SK-N-SH (cell line): ENCODE measurements at regions not wholly inside any gene's neighbourhood (a gene's known extent, or its start where the extent isn't known, plus 50 kb on each side); places are given as distances from the start of the nearest gene placed in this dataset.

Source experiments
- CTCF ChIA-PET: fragments of 300-600, 350-600 bp; formaldehyde crosslinking; extraction: SDS; loops from one replicate; lab custom pipeline; 2021; lab: Yijun Ruan, JAX
- POLR2A ChIA-PET: fragments of 350-600 bp; sonication (Branson Sonifier 250); formaldehyde crosslinking; extraction: SDS; loops from one replicate; lab custom pipeline; 2020; ENCODE audit warnings: antibody characterized with exemption, inconsistent platforms; lab: Yijun Ruan, JAX
- DNase-seq: peaks from one replicate; pipeline ENCODE4 v3.0.0; 2012
- H2AFZ ChIP-seq: fragments of 200-600 bp; sonication (generic); 2 replicates; pipeline ENCODE4 v1.8.1; 2016; ENCODE audit warnings: antibody characterized with exemption, mild to moderate bottlenecking, low read depth
- H3F3A ChIP-seq: fragments of 200-600 bp; sonication (generic); replicated peaks from 2 replicates; pipeline ENCODE3; 2016; ENCODE audit warnings: antibody characterized with exemption, mild to moderate bottlenecking; ENCODE audit not compliant: insufficient read depth
- H3K27ac ChIP-seq, 2 experiments: fragments of 200-500 bp in 1 of 2; fragments of 200-600 bp in 1 of 2; sonication (Bioruptor generic) in 1 of 2; sonication (generic), shearing (Covaris generic) in 1 of 2; 2 replicates each; pipeline versions ENCODE4 v1.5.1 to v1.6.1; 2014 to 2016; ENCODE audit warnings: low read depth in 2 of 2, inconsistent platforms in 1 of 2, low read length in 1 of 2, mild to moderate bottlenecking in 1 of 2, mixed read lengths in 1 of 2
- H3K27me3 ChIP-seq: fragments of 200-600 bp; sonication (generic), shearing (Covaris generic); 2 replicates; pipeline ENCODE4 v1.6.1; 2016; ENCODE audit warnings: mixed run types; ENCODE audit not compliant: insufficient read depth
- H3K36me3 ChIP-seq, 2 experiments: fragments of 200-500 bp in 1 of 2; fragments of 200-600 bp in 1 of 2; sonication (Bioruptor generic) in 1 of 2; sonication (generic) in 1 of 2; replicated peaks in 1 of 2; 2 replicates each; pipeline versions ENCODE3 to v1.5.1; 2014 to 2016; ENCODE audit warnings: low read length in 1 of 2, mild to moderate bottlenecking in 1 of 2; ENCODE audit not compliant: insufficient read depth in 2 of 2, control insufficient read depth in 1 of 2
- H3K4me1 ChIP-seq, 2 experiments: fragments of 200-500 bp in 1 of 2; fragments of 200-600 bp in 1 of 2; sonication (Bioruptor generic) in 1 of 2; sonication (generic), shearing (Covaris generic) in 1 of 2; 2 replicates each; pipeline versions ENCODE4 v1.5.1 to v1.6.1; 2014 to 2016; ENCODE audit warnings: low read depth in 1 of 2, low read length in 1 of 2, mixed run types in 1 of 2; ENCODE audit not compliant: insufficient read depth in 2 of 2, control insufficient read depth in 1 of 2
- H3K4me2 ChIP-seq: fragments of 200-600 bp; sonication (generic), shearing (Covaris generic); 2 replicates; pipeline ENCODE4 v1.6.1; 2017; ENCODE audit warnings: mixed run types
- H3K4me3 ChIP-seq, 2 experiments: fragments of 200-500 bp in 1 of 2; fragments of 200-600 bp in 1 of 2; sonication (Bioruptor generic) in 1 of 2; sonication (generic), shearing (Covaris generic) in 1 of 2; 2 replicates each; pipeline versions ENCODE4 v1.5.1 to v1.8.1; 2014 to 2016; ENCODE audit warnings: low read depth in 2 of 2, inconsistent platforms in 1 of 2, low read length in 1 of 2, mild to moderate bottlenecking in 1 of 2, mixed read lengths in 1 of 2, moderate library complexity in 1 of 2
- H3K79me2 ChIP-seq: fragments of 200-600 bp; sonication (generic); 2 replicates; pipeline ENCODE4 v1.8.1; 2017; ENCODE audit warnings: mild to moderate bottlenecking; ENCODE audit not compliant: insufficient read depth
- H3K9ac ChIP-seq: fragments of 200-600 bp; sonication (generic); 2 replicates; pipeline ENCODE4 v1.6.1; 2017; ENCODE audit warnings: mixed run types
- H3K9me2 ChIP-seq: fragments of 200-600 bp; sonication (generic); 2 replicates; pipeline ENCODE4 v1.6.1; 2017; ENCODE audit warnings: mixed run types
- H3K9me3 ChIP-seq: fragments of 200-600 bp; sonication (generic); 2 replicates; pipeline ENCODE4 v1.6.1; 2017; ENCODE audit warnings: mixed run types, mild to moderate bottlenecking, moderate library complexity
- H4K20me1 ChIP-seq: fragments of 200-600 bp; sonication (generic); 2 replicates; pipeline ENCODE4 v1.6.1; 2017; ENCODE audit warnings: mild to moderate bottlenecking, mixed run types; ENCODE audit not compliant: insufficient read depth
- ELF1 ChIP-seq: IDR thresholded peaks from 2 replicates; pipeline ENCODE4 v1.4.0; 2012
- FOSL2 ChIP-seq: IDR thresholded peaks from 2 replicates; pipeline ENCODE4 v1.4.0; 2012; ENCODE audit warnings: low read depth, mild to moderate bottlenecking, moderate library complexity, borderline replicate concordance
- FOXM1 ChIP-seq: IDR thresholded peaks from 2 replicates; pipeline ENCODE4 v1.4.0; 2012; ENCODE audit warnings: low read depth, mild to moderate bottlenecking
- GABPA ChIP-seq: IDR thresholded peaks from 2 replicates; pipeline ENCODE4 v1.4.0; 2012; ENCODE audit warnings: low read depth, mild to moderate bottlenecking
- GATA2 ChIP-seq: sonication (generic); formaldehyde crosslinking; IDR thresholded peaks from 2 replicates; pipeline ENCODE4 v1.5.0; 2020; ENCODE audit warnings: mild to moderate bottlenecking, missing genetic modification reagents
- IRF3 ChIP-seq: fragments of 150-350 bp; IDR thresholded peaks from 2 replicates; pipeline ENCODE4 v1.6.1; 2016; ENCODE audit warnings: mild to moderate bottlenecking, low read depth, low read length
- MAX ChIP-seq: IDR thresholded peaks from 2 replicates; pipeline ENCODE4 v1.4.0; 2012; ENCODE audit warnings: low read depth
- MEF2A ChIP-seq: IDR thresholded peaks from 2 replicates; pipeline ENCODE4 v1.4.0; 2012; ENCODE audit warnings: low read depth, borderline replicate concordance
- NFIC ChIP-seq: IDR thresholded peaks from 2 replicates; pipeline ENCODE4 v1.4.0; 2012; ENCODE audit warnings: borderline replicate concordance
- NRF1 ChIP-seq: IDR thresholded peaks from 2 replicates; pipeline ENCODE4 v1.6.1; 2012; ENCODE audit warnings: low read depth, mild to moderate bottlenecking, low read length
- RAD21 ChIP-seq: IDR thresholded peaks from 2 replicates; pipeline ENCODE4 v1.6.1; 2012; ENCODE audit warnings: mild to moderate bottlenecking, low read length
- REST ChIP-seq: IDR thresholded peaks from 2 replicates; pipeline ENCODE4 v1.6.1; 2012; ENCODE audit warnings: mild to moderate bottlenecking, low read depth, low read length, moderate library complexity
- RFX5 ChIP-seq: IDR thresholded peaks from 2 replicates; pipeline ENCODE4 v1.6.1; 2012; ENCODE audit warnings: mild to moderate bottlenecking, improper control_type of control experiment, low read length
- SIN3A ChIP-seq: IDR thresholded peaks from 2 replicates; pipeline ENCODE4 v1.6.1; 2012; ENCODE audit warnings: low read depth, mild to moderate bottlenecking, low read length, moderate library complexity, borderline replicate concordance
- SMC3 ChIP-seq: IDR thresholded peaks from 2 replicates; pipeline ENCODE4 v1.6.1; 2012; ENCODE audit warnings: low read depth, low read length, improper control_type of control experiment
- TEAD4 ChIP-seq: IDR thresholded peaks from 2 replicates; pipeline ENCODE4 v1.4.0; 2012; ENCODE audit warnings: mild to moderate bottlenecking, borderline replicate concordance; ENCODE audit not compliant: insufficient read depth
- USF1 ChIP-seq: IDR thresholded peaks from 2 replicates; pipeline ENCODE4 v1.4.0; 2012; ENCODE audit warnings: low read depth, borderline replicate concordance
- USF2 ChIP-seq: fragments of 150-350 bp; IDR thresholded peaks from 2 replicates; pipeline ENCODE4 v1.6.1; 2017; ENCODE audit warnings: antibody characterized with exemption, low read length, low read depth, borderline replicate concordance
- YY1 ChIP-seq: IDR thresholded peaks from 2 replicates; pipeline ENCODE4 v1.4.0; 2012; ENCODE audit warnings: low read depth, mild to moderate bottlenecking
- WGBS: methylation state at CpG from one replicate; pipeline ENCODE4 v1.1.6; 2017; ENCODE audit warnings: low lambda C conversion rate; 5-methylcytosine and 5-hydroxymethylcytosine counted together

- Histone ChIP-seq H3K4me2 (no peak overlapping the region), H3K79me2 (no peaks in the 10 kb centered on the region), H3K27me3 (no peaks in the 10 kb centered on the region), H3K36me3 (no peaks in the 10 kb centered on the region), H3K9ac (no peak overlapping the region)
- no peak for DNase-seq
- POLR2A ChIA-PET: no interaction called here
- TF ChIP-seq RAD21 (peak; percentile 23; the same call in 1 of the 2 replicates), FOSL2 (no peak)
- TF ChIP-seq, all 33 proteins: peak for 1
- 14% methylated on average over 2 of the region's 6 CpGs for WGBS
- H2AFZ ChIP-seq: no peak overlapping the region
- H3F3A ChIP-seq: no peaks in the 10 kb centered on the region
- no peaks in the 10 kb centered on the region for H3K9me3 ChIP-seq
- H4K20me1 ChIP-seq: no peaks in the 10 kb centered on the region
- CTCF ChIA-PET: interaction anchor here (0.9 to 2.3 kb wide), 5 partner anchors 10 to 147 kb away, joined by 3 to 8 read pairs (median 4); no protein-coding TSS in a partner anchor
- H3K4me1 ChIP-seq: peaks cover 0 to 16% of the 10 kb centered on the region in 2 experiments; a peak in 1 of 4 replicates
- no peak overlapping the region for H3K4me3 ChIP-seq
- H3K9me2 ChIP-seq: no peaks in the 10 kb centered on the region
- H3K27ac ChIP-seq: no peak overlapping the region
These were observed 392.7 kb downstream of the NPHP4 start for GRCh38 chr1:5599541-5599940.

GRCh38 chr1:5598824-5599395 is 393.3 kb downstream of the NPHP4 start:
- WGBS: 69% methylated on average over 4 of the region's 10 CpGs
- no peak for TF ChIP-seq NRF1
- TF ChIP-seq TEAD4: no peak
- TF ChIP-seq REST: no peak
- no peak for TF ChIP-seq MAX
- TF ChIP-seq ELF1: no peak
- no peak for TF ChIP-seq GATA2 (CRISPR knock-in tag)
- no peak for TF ChIP-seq SMC3
- no peak for TF ChIP-seq RFX5
- no peak for TF ChIP-seq SIN3A
- TF ChIP-seq FOXM1: no peak
- TF ChIP-seq MEF2A: no peak
- TF ChIP-seq GABPA: no peak
- no peak for TF ChIP-seq IRF3
- TF ChIP-seq NFIC: no peak
- TF ChIP-seq USF1: no peak
- no peak for TF ChIP-seq USF2
- TF ChIP-seq YY1: no peak
- CTCF ChIA-PET: interaction anchor here (0.9 to 2.3 kb wide), 5 partner anchors 10 to 147 kb away, joined by 3 to 8 read pairs (median 4); no protein-coding TSS in a partner anchor

More at GRCh38 chr1:5598824-5599395, 393.3 kb downstream of the NPHP4 start:
- POLR2A ChIA-PET: no interaction called here
- Histone ChIP-seq H3K4me2 (no peak overlapping the region), H3K9me3 (no peaks in the 10 kb centered on the region), H3F3A (no peaks in the 10 kb centered on the region), H3K9me2 (no peaks in the 10 kb centered on the region), H3K4me1 (peaks cover 0 to 16% of the 10 kb centered on the region in 2 experiments; a peak in 1 of 4 replicates), H3K27me3 (no peaks in the 10 kb centered on the region), H3K27ac (no peak overlapping the region), H3K79me2 (no peaks in the 10 kb centered on the region), H3K36me3 (no peaks in the 10 kb centered on the region), H3K9ac (no peak overlapping the region), H2AFZ (no peak overlapping the region), H3K4me3 (no peak overlapping the region), H4K20me1 (no peaks in the 10 kb centered on the region)
- DNase-seq: no peak
